ENCODE measurements at regions not wholly inside any gene's neighbourhood (a gene's known extent, or its start where the extent isn't known, plus 50 kb on each side); places are given as distances from the start of the nearest gene placed in this dataset.

DNA sequence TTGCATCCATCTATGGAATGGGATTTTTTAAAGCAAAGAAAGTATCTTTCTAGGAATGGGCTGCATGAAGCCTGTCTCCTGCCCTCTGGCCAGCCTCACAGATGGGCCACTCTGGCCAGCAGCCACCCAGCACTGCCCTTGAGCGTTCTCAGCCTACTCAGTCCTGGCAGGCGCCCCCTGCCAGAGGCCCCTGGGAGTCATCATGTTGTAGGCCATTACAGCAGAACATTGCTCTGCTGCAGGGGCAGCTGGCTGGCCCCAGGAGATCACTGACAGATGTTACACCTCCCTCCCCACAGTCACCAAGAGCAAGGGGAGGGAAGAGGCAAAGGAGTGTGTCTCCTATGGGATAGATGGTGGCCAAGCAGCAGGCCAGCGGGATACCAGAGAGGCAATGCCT is 363.7 kb downstream of the NXPE2 start:
- 60 to 100% methylated on average over 1 to 2 of the region's 3 CpGs for WGBS, 2 donors (ENCODE audit: low coverage in 1 of 2)
- Histone ChIP-seq H3K9me3 (no peaks in the 10 kb centered on the region), H3K27ac (no peak overlapping the region), H3K36me3 (no peaks in the 10 kb centered on the region), H3K4me3 (no peak overlapping the region), H3K27me3 (no peaks in the 10 kb centered on the region), H3K4me1 (no peaks in the 10 kb centered on the region)
- TF ChIP-seq, protein P1, sequence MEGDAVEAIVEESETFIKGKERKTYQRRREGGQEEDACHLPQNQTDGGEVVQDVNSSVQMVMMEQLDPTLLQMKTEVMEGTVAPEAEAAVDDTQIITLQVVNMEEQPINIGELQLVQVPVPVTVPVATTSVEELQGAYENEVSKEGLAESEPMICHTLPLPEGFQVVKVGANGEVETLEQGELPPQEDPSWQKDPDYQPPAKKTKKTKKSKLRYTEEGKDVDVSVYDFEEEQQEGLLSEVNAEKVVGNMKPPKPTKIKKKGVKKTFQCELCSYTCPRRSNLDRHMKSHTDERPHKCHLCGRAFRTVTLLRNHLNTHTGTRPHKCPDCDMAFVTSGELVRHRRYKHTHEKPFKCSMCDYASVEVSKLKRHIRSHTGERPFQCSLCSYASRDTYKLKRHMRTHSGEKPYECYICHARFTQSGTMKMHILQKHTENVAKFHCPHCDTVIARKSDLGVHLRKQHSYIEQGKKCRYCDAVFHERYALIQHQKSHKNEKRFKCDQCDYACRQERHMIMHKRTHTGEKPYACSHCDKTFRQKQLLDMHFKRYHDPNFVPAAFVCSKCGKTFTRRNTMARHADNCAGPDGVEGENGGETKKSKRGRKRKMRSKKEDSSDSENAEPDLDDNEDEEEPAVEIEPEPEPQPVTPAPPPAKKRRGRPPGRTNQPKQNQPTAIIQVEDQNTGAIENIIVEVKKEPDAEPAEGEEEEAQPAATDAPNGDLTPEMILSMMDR (IDR thresholded peaks at IDR 0.05): no peak
- TF ChIP-seq POLR2A (IDR thresholded peaks at IDR 0.05): no peak
- no peak for TF ChIP-seq POLR2AphosphoS5 (IDR thresholded peaks at IDR 0.05)
- TF ChIP-seq EP300 (IDR thresholded peaks at IDR 0.05): no peak
- ATAC-seq: no peak

DNA sequence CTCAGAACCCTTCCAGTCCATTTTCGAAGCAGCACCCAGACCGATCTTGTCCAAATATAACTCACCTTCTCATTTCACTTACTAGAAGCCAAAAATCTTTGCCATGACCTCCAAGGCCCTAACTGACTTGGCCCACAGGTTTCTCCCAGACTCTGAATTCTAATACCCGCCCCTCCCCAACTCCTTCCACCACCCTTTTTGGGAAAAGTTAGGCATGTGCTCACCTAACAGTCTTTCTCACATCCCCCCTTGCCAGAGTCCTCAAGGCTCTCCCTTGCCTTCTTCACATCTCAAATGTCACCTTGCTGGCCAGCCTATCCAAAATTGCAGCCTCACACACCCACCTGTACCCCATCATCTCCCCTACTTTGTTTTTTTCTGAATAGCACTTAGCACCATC is 369.3 kb downstream of the NXPE2 start:
- H3K9me3 ChIP-seq: no peaks in the 10 kb centered on the region
- no peak for ATAC-seq
- H3K27me3 ChIP-seq: peaks cover 13% of the 10 kb centered on the region
- 100% methylated on average over 1 to 3 of the region's 3 CpGs for WGBS, 2 donors (ENCODE audit: low coverage in 1 of 2)
- no peaks in the 10 kb centered on the region for H3K4me1 ChIP-seq
- no peak overlapping the region for H3K27ac ChIP-seq
- no peak overlapping the region for H3K4me3 ChIP-seq
- TF ChIP-seq EP300 (IDR thresholded peaks at IDR 0.05): no peak
- TF ChIP-seq POLR2AphosphoS5 (IDR thresholded peaks at IDR 0.05): no peak
- no peak for TF ChIP-seq POLR2A (IDR thresholded peaks at IDR 0.05)
- TF ChIP-seq, protein P1 (IDR thresholded peaks at IDR 0.05): no peak
- H3K36me3 ChIP-seq: no peaks in the 10 kb centered on the region

DNA sequence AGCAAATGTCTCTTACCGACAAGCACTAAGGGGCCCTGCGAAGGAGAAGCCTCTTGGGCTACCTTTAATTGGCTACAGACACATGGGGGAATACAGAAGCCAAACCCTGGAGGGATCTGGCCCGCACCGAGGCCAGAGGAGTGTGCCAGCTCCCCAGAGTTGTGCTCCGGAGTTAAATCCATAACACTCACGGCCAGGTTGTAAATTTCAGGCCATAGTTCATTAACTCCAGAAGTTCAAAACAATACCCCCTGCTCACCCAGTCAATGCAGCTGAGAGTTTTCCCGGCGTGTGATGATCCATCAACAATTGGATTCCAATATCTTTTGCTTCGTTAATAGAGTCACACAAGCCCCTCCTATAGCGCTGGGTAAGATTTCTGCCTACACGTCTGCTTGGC is 371.5 kb downstream of the NXPE2 start:
- no peak for TF ChIP-seq POLR2AphosphoS5 (IDR thresholded peaks at IDR 0.05)
- no peak for TF ChIP-seq EP300 (IDR thresholded peaks at IDR 0.05)
- TF ChIP-seq, protein P1 (IDR thresholded peaks at IDR 0.05): no peak
- TF ChIP-seq POLR2A (IDR thresholded peaks at IDR 0.05): no peak
- H3K27ac ChIP-seq: no peak overlapping the region
- no peaks in the 10 kb centered on the region for H3K9me3 ChIP-seq
- ATAC-seq: no peak
- H3K4me3 ChIP-seq: no peak overlapping the region
- H3K36me3 ChIP-seq: no peaks in the 10 kb centered on the region
- 76 to 80% methylated on average over 6 to 10 of the region's 11 CpGs for WGBS, 2 donors (ENCODE audit: low coverage in 1 of 2)
- H3K27me3 ChIP-seq: peaks cover 13% of the 10 kb centered on the region
- no peaks in the 10 kb centered on the region for H3K4me1 ChIP-seq

DNA sequence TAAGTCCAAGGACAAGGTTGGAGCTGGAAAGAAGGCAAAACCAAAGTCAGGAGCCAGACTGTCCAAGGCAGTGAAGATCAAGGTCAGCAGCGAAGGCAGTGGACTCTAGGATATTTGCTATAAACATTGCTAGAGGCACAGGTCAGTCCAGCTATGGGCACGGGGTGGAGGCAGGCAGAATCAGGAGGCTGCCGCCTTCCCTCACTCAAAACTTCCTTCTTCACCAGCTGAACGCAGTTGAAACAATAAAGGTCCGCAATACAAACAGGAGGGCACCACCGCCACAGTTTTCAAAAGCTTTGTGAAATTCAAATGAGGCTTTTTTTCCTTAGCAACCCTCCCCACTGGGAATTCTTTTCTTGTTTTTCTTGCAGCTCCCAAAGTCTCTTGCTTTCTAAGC is 372.4 kb downstream of the NXPE2 start:
- no peaks in the 10 kb centered on the region for H3K4me1 ChIP-seq
- no peak overlapping the region for H3K27ac ChIP-seq
- H3K9me3 ChIP-seq: peaks cover 0 to 8% (median 0%) of the 10 kb centered on the region in 3 donors
- TF ChIP-seq POLR2AphosphoS5 (IDR thresholded peaks at IDR 0.05) (no peak), EP300 (IDR thresholded peaks at IDR 0.05) (no peak), POLR2A (IDR thresholded peaks at IDR 0.05) (no peak)
- TF ChIP-seq, protein P1 (IDR thresholded peaks at IDR 0.05): no peak
- peaks cover 13% of the 10 kb centered on the region for H3K27me3 ChIP-seq
- 45 to 80% methylated on average over 2 to 4 of the region's 6 CpGs for WGBS, 2 donors (ENCODE audit: low coverage in 1 of 2)
- H3K4me3 ChIP-seq: no peak overlapping the region
- no peak for ATAC-seq
- H3K36me3 ChIP-seq: no peaks in the 10 kb centered on the region

DNA sequence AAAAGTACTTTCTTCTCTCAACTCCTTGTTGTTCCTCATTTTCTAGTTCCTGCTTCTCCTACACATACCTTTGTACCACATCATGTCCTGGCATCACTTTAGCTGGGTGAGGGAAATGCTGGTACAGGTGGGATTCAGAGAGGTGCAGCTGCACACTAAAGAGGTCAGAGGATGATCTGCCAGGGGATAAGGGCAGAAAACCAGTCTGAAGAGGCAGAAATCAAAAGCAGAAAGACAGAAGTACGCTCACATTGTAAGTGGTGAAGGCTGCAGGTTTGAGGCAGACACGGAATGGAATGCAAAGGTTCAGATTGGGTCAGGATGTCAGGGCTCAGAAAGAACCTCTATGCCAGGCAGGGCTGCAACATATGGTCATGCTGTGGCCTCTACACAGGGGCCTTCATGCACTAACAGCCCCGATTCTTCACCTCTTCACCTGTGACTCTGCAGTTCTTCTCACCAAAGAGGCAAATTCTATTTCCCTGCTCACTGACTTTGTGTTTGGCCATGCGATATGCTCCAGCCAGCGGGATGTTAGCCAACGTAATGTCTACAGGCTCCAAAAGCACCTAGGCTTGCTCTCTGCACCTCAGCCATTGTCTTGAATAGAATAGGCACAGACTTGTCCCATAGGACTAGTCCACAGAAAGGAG is 373.7 kb downstream of the NXPE2 start:
- Histone ChIP-seq H3K4me1 (no peaks in the 10 kb centered on the region), H3K9me3 (peaks cover 0 to 21% (median 0%) of the 10 kb centered on the region in 3 donors), H3K4me3 (no peak overlapping the region), H3K27ac (no peak overlapping the region), H3K27me3 (peaks cover 13% of the 10 kb centered on the region), H3K36me3 (no peaks in the 10 kb centered on the region)
- no peak for TF ChIP-seq EP300 (IDR thresholded peaks at IDR 0.05)
- no peak for ATAC-seq
- 62 to 64% methylated on average over 4 of the region's 6 CpGs for WGBS, 2 donors (ENCODE audit: low coverage in 1 of 2)
